ENCODE measurements at regions not wholly inside any gene's neighbourhood (a gene's known extent, or its start where the extent isn't known, plus 50 kb on each side); places are given as distances from the start of the nearest gene placed in this dataset.

DNA sequence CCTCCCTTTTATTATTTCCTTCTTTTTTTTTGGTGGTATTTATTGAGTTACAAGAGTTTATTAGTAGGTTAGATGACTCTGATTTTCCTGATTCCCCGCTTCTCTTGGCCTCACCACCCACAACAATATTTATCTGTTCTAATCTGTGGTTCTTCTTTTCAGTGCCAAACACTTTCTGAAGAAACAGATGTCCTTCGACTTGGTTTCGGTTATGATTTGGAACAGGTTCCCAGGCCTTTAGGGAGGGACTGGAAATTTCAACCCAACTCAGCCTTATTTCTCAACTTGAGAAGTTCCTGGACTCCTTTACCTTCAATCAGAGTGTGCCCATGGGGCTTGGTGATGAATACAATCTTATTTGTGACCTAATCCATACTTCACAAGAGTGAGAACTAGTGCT is 108.1 kb downstream of the UCHL1 start:
- TF ChIP-seq, protein P1, sequence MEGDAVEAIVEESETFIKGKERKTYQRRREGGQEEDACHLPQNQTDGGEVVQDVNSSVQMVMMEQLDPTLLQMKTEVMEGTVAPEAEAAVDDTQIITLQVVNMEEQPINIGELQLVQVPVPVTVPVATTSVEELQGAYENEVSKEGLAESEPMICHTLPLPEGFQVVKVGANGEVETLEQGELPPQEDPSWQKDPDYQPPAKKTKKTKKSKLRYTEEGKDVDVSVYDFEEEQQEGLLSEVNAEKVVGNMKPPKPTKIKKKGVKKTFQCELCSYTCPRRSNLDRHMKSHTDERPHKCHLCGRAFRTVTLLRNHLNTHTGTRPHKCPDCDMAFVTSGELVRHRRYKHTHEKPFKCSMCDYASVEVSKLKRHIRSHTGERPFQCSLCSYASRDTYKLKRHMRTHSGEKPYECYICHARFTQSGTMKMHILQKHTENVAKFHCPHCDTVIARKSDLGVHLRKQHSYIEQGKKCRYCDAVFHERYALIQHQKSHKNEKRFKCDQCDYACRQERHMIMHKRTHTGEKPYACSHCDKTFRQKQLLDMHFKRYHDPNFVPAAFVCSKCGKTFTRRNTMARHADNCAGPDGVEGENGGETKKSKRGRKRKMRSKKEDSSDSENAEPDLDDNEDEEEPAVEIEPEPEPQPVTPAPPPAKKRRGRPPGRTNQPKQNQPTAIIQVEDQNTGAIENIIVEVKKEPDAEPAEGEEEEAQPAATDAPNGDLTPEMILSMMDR (IDR thresholded peaks at IDR 0.05; ENCODE audit: low read depth, low read length, missing input control) = no peak
- TF ChIP-seq, protein P2, sequence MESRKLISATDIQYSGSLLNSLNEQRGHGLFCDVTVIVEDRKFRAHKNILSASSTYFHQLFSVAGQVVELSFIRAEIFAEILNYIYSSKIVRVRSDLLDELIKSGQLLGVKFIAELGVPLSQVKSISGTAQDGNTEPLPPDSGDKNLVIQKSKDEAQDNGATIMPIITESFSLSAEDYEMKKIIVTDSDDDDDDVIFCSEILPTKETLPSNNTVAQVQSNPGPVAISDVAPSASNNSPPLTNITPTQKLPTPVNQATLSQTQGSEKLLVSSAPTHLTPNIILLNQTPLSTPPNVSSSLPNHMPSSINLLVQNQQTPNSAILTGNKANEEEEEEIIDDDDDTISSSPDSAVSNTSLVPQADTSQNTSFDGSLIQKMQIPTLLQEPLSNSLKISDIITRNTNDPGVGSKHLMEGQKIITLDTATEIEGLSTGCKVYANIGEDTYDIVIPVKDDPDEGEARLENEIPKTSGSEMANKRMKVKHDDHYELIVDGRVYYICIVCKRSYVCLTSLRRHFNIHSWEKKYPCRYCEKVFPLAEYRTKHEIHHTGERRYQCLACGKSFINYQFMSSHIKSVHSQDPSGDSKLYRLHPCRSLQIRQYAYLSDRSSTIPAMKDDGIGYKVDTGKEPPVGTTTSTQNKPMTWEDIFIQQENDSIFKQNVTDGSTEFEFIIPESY (IDR thresholded peaks at IDR 0.05) = no peak
- TF ChIP-seq TAF1 (conservative IDR thresholded peaks at IDR 0.05) (no peak), EGR1 (IDR thresholded peaks at IDR 0.05; ENCODE audit: low read depth in 2 of 2) (no peak), HNF4G (IDR thresholded peaks at IDR 0.05) (no peak), YY1 (IDR thresholded peaks at IDR 0.05) (no peak), FOXA1 (IDR thresholded peaks at IDR 0.05) (no peak), GABPA (IDR thresholded peaks at IDR 0.05 in 1 of 2, conservative IDR thresholded peaks at IDR 0.05 in 1 of 2) (no peak), JUND (IDR thresholded peaks at IDR 0.05) (no peak), RAD21 (IDR thresholded peaks at IDR 0.05) (no peak), RXRA (IDR thresholded peaks at IDR 0.05) (no peak)
- TF ChIP-seq, protein P3, sequence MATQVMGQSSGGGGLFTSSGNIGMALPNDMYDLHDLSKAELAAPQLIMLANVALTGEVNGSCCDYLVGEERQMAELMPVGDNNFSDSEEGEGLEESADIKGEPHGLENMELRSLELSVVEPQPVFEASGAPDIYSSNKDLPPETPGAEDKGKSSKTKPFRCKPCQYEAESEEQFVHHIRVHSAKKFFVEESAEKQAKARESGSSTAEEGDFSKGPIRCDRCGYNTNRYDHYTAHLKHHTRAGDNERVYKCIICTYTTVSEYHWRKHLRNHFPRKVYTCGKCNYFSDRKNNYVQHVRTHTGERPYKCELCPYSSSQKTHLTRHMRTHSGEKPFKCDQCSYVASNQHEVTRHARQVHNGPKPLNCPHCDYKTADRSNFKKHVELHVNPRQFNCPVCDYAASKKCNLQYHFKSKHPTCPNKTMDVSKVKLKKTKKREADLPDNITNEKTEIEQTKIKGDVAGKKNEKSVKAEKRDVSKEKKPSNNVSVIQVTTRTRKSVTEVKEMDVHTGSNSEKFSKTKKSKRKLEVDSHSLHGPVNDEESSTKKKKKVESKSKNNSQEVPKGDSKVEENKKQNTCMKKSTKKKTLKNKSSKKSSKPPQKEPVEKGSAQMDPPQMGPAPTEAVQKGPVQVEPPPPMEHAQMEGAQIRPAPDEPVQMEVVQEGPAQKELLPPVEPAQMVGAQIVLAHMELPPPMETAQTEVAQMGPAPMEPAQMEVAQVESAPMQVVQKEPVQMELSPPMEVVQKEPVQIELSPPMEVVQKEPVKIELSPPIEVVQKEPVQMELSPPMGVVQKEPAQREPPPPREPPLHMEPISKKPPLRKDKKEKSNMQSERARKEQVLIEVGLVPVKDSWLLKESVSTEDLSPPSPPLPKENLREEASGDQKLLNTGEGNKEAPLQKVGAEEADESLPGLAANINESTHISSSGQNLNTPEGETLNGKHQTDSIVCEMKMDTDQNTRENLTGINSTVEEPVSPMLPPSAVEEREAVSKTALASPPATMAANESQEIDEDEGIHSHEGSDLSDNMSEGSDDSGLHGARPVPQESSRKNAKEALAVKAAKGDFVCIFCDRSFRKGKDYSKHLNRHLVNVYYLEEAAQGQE (IDR thresholded peaks at IDR 0.05) = no peak
- TF ChIP-seq, protein P4, sequence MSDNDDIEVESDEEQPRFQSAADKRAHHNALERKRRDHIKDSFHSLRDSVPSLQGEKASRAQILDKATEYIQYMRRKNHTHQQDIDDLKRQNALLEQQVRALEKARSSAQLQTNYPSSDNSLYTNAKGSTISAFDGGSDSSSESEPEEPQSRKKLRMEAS (IDR thresholded peaks at IDR 0.05) = no peak
- TF ChIP-seq, protein P5, sequence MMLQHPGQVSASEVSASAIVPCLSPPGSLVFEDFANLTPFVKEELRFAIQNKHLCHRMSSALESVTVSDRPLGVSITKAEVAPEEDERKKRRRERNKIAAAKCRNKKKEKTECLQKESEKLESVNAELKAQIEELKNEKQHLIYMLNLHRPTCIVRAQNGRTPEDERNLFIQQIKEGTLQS (IDR thresholded peaks at IDR 0.05) = no peak
